Neural crest cell (in vitro differentiated cells): ENCODE measurements at regions not wholly inside any gene's neighbourhood (a gene's known extent, or its start where the extent isn't known, plus 50 kb on each side); places are given as distances from the start of the nearest gene placed in this dataset.

Experiments
- DNase-seq: peaks from one replicate; pipeline ENCODE4 v3.0.0; 2021; ENCODE audit warnings: low read depth, mixed read lengths, low spot score
- H3K27ac Mint-ChIP-seq: one replicate; pipeline ENCODE4 v1.8.0; 2021; ENCODE audit warnings: mild to moderate bottlenecking, mixed read lengths; ENCODE audit not compliant: unreplicated experiment
- H3K27me3 Mint-ChIP-seq: 2 replicates; pipeline ENCODE4 v1.8.0; 2021; ENCODE audit warnings: low read depth, mild to moderate bottlenecking, mixed read lengths
- H3K36me3 Mint-ChIP-seq: 2 replicates; pipeline ENCODE4 v1.8.0; 2021; ENCODE audit warnings: low read depth, mild to moderate bottlenecking, mixed read lengths
- H3K4me1 Mint-ChIP-seq: 2 replicates; pipeline ENCODE4 v1.8.0; 2021; ENCODE audit warnings: mixed read lengths
- H3K4me3 Mint-ChIP-seq: one replicate; pipeline ENCODE4 v1.8.0; 2021; ENCODE audit warnings: mild to moderate bottlenecking, mixed read lengths
- H3K9me3 Mint-ChIP-seq: 2 replicates; pipeline ENCODE4 v1.8.0; 2021; ENCODE audit warnings: mixed read lengths
- TF ChIP-seq, protein P1 (sequence below): fragments of 200-600 bp; sonication (generic); conservative IDR thresholded peaks from 2 replicates; pipeline ENCODE4 v1.5.0; 2021; ENCODE audit warnings: antibody characterized with exemption, mild to moderate bottlenecking

DNA sequence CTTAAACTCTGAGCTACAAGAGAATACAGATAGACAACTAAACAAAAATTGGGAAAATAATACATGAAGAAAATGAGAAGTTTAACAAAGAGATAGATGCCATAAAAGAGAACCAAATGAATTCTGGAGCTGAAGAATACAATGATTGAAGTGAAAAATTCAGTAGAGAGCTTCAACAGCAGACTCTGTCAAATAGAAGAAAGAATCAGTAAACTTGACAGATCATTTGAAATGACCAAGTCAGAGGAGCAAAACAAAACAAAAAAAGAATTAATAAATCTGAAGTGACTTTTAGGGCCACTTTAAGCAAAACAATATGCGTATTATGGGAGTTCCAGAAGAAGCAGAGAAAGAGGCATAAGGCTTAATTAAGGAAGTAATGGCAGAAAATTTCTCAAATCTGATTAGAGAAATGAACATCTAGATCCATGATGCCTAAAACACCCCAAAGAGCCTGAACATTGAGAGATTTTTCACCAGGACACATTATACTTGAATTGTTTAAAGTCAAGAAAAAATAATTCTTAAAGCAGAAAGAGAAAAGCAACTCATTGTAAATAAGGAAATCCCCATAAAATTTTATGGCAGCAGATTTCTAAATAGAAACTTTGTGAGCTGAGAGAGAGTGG, 61.0 kb upstream of the RNU6-8 start:
- Mint-ChIP-seq H3K4me3 (no peak overlapping the region), H3K36me3 (peaks cover 14% of the 10 kb centered on the region), H3K9me3 (peaks cover 12% of the 10 kb centered on the region), H3K27me3 (no peaks in the 10 kb centered on the region), H3K27ac (no peak overlapping the region), H3K4me1 (peaks cover 11% of the 10 kb centered on the region)
- TF ChIP-seq, protein P1, sequence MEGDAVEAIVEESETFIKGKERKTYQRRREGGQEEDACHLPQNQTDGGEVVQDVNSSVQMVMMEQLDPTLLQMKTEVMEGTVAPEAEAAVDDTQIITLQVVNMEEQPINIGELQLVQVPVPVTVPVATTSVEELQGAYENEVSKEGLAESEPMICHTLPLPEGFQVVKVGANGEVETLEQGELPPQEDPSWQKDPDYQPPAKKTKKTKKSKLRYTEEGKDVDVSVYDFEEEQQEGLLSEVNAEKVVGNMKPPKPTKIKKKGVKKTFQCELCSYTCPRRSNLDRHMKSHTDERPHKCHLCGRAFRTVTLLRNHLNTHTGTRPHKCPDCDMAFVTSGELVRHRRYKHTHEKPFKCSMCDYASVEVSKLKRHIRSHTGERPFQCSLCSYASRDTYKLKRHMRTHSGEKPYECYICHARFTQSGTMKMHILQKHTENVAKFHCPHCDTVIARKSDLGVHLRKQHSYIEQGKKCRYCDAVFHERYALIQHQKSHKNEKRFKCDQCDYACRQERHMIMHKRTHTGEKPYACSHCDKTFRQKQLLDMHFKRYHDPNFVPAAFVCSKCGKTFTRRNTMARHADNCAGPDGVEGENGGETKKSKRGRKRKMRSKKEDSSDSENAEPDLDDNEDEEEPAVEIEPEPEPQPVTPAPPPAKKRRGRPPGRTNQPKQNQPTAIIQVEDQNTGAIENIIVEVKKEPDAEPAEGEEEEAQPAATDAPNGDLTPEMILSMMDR = no peak
- no peak for DNase-seq

DNA sequence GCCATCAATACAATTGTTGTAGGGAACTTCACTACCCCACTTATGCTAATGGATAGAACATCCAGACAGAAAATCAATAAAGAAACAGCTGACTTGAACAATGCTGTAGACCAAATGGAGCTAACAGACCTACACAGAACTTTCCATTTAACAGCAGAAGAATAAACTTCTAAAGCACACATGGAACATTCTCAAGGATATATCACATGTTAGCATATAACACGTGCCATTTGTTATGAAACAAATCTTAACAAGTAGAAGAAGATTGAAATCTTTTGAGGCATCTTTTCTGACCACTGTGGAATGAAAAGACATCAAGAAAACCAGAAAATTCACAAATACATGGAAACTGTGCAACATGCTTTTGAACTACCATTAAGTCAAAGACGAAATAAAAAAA, 62.5 kb upstream of the RNU6-8 start:
- no peak for DNase-seq
- Mint-ChIP-seq H3K36me3 (peaks cover 14% of the 10 kb centered on the region), H3K4me1 (no peaks in the 10 kb centered on the region), H3K27ac (no peak overlapping the region), H3K9me3 (peaks cover 12% of the 10 kb centered on the region), H3K27me3 (no peaks in the 10 kb centered on the region), H3K4me3 (no peak overlapping the region)
- TF ChIP-seq, protein P1 = no peak

DNA sequence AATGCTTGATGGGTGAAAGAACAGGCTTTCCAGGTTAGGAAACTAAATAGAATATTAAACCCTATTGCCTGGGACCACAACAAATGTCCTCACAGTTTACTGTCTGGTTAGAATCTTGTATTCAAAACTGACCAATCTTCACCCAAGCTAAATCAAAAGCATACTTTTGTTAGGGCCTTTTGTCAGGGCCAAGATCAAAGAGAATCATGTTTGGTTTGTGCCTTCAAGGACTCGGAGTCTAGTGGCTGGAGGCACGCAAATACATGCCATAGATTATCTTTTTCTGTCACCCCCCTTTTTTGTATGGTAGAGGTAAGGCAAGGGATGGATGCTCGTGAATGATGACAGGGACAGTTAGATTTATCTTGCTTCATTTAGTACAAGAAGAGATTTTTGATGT, 51.1 kb upstream of the AKAP6 start:
- Mint-ChIP-seq H3K4me3 (no peak overlapping the region), H3K4me1 (no peaks in the 10 kb centered on the region), H3K27ac (no peak overlapping the region), H3K36me3 (peaks cover 10% of the 10 kb centered on the region), H3K9me3 (peaks cover 17% of the 10 kb centered on the region), H3K27me3 (no peaks in the 10 kb centered on the region)
- no peak for DNase-seq
- TF ChIP-seq, protein P1 = no peak
